ENCODE measurements at regions not wholly inside any gene's neighbourhood (a gene's known extent, or its start where the extent isn't known, plus 50 kb on each side); places are given as distances from the start of the nearest gene placed in this dataset.

DNA sequence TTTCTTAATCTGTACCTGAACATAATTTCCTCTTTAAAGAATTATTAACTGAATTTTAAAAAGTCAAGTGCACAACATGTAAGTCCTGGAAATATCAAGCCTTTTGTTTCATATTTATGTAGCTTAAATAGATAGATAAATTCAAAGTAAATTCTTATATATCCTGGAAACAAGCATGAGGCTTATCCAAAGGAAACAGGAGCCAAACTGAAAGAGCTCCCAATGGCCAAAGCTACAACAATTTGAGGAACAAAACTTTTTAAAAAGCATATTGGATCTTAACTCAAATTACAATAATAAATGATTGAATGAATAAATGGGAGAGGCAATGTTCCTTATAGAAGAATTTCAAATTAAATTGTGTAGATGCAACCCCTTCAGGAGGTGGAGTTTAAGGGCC, 679.1 kb downstream of the METTL4 start:
- DNase-seq, result no peak

DNA sequence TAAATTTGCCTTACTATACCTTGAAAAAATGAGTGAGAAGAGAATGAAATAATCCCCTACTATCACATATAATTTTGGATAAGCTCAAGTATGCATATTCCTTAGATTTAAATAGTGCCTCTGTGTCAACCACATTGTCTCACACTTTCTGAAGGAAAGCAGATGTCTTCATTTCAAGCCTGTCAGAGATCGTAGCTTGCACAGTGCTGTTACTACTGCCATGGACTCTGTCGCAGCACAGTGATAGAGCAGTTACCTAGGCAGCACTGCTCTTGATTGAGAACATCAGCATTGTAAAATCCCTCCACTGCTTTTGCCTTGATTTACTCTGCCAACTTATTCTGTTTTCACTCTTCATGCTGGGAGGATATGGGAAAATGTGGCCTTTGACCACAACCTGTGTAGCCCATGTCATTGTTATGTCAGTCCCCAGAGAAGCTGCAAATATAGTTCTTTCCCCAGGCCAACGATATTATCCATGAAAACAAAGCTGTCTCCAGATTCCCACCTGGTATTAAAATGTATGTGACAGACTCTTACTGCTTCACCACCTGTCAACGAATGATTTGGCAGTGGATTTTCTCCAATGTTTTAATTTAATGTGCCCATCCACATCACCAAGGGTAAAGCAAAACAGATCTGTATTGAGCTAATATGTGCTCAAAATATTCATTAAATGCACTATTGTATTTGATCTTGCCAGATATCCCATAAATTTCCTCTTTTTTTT, 675.7 kb downstream of the METTL4 start:
- DNase-seq, result peak; percentile 16

DNA sequence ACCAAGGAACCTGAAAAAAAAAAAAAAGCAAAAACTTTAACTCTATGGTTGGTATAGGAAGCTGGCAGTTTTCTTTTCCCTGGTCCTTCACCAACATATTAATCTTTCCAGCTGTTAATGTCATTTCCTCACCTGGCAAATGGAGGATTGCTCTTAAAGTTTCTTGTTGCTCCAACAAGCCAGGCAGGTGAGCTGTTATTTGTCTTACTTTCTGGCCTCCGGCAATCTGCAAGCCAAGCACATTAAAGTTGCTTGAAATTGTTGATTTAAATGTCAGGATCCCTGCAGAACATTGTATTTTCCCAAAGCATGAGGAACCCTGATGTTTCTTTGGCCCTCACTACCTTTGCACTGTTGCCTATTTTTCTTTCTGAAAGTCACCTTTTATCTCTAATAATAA, 664.9 kb downstream of the METTL4 start:
- peak; percentile 97 for DNase-seq

DNA sequence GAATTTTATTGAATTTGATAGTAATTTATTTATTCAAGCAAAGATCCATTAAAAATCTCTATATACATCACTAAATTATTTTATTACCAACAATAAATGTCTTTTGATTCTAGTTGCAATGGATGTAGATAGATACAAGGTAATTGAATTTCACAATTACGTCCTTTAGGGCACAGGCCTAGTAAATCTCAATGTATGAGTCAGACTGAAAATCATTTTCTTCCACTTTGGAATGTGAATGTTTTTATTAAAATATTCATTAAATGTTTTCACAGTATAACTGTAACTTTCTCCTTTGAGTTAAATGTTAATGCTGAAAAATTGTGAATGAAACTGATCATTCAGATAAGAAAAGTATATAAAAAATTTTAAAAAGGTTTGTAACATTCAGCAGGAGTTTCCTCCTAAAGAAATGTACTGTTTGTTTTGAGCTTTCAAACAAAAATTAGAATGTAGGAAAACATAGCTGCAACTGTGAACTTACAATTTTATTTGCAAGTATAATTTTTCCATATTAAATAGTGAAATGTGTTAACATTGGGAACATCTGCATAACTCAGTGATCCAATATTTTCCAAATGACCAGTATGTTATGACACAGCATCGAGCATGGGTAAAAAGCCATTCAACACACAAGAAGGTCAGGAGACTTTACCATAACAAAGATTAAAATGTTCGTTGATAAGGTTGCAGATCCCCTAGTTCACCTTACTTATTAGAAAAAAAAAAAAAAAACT, 663.7 kb downstream of the METTL4 start:
- DNase-seq, result no peak

DNA sequence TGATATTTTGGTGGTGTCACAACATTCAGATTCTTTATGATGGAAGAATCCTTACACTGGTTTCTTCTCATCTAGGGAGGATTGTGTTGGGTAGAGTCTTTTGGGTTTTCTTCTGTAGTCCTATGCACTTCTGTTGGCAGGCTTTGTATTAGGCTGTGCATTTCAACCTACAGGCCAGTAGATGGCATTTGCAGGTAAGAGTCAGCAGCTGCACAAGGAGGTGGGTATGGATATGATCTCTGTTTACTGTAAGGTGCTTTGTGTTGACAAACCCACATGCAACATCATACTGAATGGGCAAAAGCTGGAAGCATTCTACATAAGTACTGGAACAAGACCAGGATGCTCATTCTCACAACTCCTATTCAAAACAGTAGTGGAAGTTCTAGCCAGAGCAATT, 656.8 kb downstream of the METTL4 start:
- DNase-seq, result peak; percentile 77

DNA sequence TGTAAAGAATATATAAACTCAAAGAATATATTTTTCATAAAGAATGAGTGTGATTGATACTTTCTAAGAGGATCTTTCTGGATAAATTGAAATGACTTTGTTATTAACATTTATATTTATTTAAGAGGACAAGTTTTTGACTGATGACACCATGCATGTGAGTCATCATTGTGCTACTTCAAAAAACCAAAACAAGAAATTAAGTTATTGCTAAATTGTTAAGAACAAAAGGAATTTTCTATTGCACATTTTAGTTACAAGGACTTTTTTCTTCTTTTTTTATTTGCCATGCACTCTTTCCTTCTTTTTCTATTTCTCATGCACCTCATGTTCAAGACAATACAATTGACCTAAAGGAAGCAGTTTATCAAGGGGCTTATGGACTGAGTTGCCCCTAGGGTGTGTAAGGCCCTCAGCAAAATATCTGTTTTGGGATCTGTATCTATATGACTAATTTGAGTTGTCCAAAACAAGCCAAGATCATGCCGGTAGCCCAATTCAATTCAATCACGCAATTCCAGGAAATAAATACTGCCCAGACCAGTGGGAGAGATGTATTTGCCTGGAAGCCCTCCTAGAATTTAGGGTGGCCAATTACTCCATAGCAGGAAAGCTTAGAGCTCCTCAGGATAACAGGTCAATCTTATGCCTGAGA, 654.3 kb downstream of the METTL4 start:
- DNase-seq, result no peak

DNA sequence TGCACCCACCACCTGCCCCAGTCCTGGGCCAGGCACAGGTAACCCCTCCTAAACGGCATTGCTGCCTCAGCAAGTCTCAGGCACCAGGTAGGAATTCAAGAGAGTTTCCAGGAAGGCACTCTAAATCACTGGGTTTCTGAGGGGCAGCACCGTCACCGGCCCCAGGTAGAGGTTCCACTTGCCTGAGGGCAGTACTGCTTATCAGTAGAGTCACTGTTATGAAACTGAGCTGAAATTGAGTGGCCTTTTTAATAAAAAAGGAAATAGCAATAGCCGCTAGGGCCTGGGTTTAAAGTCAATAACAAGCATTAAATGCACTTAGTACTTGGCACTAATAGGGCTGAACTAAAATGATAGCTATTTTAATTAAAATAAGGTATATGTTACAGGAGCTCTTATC, 653.7 kb downstream of the METTL4 start:
- no peak for DNase-seq

DNA sequence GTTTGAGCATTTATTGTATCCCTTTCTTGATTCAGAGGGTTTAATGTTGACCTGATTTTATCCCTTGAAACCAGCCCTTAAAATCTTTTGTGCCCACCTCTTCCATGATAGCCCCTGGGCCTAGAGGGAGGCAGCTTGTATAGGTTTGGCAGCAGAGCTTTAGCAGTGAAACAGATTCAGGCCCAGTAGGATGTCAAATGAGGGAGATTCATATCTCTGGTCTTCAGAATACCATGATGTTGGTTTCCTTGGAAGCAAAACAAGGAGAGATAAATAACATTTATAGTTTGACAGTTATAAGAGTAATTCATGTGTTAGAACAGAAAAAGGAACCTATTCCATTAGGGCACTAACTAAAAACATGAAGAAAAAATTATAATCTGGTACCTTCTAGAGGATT, 649.2 kb downstream of the METTL4 start:
- no peak for DNase-seq

DNA sequence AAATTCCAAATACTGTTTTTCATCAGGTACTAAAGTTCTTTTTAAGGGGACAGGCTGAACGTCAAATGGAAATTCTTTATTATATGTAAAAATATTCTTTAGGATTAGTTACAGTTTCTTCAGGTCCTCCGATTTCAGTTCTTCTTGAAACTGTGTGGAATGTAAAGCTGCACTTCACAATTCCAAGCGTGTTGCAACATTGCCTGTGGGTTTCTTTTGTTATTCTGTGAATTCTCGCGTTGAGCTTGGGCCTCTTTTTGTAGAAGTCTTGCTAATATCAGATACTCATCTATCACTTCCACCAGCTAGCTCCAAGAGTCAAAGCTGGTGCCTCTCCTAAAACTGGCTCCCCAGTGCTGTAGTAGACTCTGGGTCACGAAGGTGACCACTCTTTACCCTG, 642.6 kb downstream of the METTL4 start:
- no peak for DNase-seq

DNA sequence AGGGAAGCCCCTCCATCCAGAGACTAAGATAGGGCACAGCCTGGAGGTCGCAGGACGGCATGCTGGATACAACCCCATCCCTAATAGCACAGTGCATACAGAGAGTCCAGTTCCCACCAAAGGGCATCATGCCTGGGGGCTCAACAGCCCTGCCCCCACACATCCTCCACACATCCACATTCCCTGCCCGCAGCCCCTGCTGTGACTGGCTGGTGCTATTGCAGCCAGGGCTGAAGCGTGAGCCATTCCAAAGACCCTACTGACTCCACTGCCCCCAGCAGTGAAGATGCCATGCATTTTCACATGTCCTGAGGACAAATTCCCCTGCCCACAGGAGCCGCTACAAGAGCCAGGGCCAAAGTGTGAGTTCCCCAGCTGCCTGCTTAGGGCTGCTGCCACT, 641.6 kb downstream of the METTL4 start:
- no peak for DNase-seq

DNA sequence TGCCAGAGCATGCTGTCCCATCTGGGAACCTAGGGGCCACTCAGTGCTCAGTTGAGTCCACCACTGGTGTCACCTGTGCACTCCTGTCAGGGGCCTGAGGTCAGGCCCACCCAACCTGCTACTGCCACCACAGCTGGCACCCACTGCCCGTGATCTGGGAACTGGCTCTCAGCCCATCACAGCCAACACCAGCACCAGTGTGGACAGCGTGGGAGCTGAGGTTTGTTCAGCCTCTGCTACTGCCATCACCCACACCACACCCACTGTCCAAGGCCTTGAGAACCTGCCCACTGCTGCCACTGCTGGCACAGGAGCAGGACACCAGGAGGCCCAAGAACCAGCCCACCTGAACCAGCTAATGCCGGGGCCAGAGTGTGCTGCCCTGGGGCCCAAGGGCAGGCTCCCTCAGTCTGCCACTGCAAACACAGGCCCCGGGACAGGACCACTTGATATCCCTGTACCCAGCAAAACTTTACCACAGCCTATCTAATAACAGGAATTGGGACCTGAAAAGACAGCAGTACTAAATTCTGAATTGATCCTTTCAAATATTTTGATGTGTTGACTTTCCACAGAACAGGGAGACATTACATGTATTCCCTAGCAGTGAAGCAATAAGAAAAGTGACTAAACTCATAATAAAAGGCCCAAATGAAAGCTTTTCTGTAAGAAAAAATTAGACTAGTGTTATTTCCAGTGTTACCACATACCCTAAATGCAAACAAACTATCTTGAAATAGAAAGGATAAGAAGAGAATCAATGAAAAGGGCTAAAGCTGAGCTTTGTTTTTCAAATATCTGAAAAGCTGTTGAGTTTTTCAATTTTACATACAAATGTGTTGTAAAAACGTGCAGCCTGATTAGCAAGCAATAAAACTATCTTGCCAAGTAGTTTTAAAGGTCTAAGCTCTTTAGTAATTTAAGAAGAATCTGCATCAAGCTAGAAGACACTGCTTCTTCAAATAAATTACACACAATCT, 640.7 kb downstream of the METTL4 start:
- DNase-seq, result no peak

DNA sequence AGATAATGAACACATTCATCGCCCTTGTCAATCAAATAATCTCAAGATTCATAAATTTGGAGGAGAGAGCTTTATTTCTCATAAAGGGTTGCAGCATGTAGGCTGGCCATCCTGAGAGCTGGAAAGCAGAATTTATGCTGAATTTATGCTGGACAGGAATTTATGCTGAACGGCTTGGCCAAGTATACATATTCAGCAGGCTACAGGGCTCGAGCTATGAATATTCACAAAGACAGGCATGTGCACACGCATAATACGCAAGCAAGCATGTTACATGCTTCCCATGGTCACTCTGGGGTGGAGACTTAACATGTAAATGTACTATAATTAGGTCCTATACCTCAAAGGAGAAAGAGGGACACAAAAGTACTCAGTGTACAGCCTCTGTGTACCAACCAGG, 618.8 kb downstream of the METTL4 start:
- DNase-seq, result no peak

DNA sequence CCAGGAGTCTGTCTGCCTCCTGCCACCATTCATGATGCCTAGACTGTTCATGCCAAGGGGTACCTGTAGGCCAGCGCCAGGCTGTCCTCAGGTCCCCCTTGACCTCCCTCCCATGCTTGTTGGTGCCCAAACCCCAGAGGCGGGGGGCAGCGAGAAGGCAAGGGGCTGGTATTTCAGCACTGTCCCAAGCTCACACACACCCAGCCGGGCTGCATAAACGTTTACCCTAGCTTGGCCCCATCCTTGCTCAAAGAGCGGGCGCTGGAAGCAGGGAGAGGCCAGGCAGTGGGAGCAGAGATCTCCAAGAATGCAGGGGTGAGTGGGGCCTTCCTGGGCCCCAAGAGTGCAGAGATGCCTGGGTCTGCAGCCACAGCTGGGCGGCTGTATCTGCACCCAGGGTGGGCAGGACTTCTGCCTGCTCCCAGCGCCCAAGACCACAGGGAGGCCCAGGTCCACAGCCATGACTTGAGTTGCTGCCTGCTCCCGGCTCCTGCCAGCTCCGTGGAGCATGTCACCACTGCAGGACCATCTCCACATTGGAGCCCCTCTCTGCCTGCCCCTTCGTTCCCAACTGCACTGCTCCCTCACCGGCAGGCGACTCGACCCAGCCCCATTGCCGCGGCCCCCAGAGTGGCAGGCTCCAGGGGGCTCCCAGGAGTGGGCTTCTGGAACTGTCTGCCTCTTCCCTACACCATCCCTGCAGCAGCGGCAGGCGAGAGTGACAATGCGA, 616.6 kb downstream of the METTL4 start:
- no peak for DNase-seq

DNA sequence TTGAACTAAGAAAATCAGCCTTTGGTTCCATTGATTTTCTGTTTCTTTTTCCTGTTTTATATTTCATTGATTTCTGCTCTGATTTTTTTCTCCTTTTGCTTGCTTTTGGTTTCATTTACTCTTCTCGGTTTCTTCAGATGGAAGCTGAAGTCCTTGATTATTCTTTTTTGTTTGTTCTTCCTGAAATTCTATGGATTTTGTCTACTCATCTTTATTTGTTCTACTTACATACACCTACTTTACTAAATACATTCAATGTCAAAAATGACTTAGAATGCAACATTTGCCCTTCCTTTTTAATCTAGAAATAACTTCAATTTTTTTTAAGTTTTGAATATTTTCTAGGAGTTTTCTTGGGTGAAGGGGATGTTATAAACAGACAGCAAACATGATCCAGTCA, 612.5 kb downstream of the METTL4 start:
- no peak for DNase-seq

DNA sequence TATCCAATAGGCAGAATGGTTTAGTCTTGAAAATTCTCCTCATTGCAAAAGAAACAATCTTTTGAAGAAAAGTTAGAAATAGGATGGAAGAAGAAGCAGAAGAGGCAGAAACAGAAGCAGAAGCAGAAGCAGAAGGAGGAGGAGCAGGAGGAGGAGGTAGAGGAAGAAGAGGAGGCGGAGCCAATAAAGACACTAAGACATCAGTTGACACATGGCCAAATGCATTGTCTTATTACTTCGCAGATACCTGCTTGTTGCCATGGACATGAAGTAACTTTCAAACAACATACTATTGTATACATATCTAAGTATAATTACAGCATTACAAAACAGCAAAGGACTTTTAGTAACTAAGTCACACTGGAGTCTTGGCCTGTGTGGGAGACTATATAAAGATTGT, 606.3 kb downstream of the METTL4 start:
- DNase-seq, result peak; percentile 30

DNA sequence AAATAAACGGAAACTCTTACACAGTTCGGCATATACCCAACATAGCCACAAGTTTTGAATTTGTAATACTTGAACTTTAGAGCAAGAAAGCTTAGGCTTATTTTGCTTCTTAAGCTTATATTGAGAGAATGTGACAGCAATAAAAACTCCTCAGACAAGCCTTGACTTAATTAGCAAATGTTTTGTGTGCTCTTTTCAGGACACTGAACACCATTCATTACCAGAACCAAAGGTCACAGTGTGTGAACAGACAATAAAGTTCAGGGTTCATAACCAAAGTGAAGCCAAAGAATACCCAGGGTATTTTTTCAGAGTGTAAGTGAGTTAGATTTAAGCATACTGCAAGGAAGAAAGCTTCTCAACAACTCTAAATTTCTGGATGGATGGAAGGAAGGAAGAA, 605.8 kb downstream of the METTL4 start:
- peak; percentile 33 for DNase-seq

DNA sequence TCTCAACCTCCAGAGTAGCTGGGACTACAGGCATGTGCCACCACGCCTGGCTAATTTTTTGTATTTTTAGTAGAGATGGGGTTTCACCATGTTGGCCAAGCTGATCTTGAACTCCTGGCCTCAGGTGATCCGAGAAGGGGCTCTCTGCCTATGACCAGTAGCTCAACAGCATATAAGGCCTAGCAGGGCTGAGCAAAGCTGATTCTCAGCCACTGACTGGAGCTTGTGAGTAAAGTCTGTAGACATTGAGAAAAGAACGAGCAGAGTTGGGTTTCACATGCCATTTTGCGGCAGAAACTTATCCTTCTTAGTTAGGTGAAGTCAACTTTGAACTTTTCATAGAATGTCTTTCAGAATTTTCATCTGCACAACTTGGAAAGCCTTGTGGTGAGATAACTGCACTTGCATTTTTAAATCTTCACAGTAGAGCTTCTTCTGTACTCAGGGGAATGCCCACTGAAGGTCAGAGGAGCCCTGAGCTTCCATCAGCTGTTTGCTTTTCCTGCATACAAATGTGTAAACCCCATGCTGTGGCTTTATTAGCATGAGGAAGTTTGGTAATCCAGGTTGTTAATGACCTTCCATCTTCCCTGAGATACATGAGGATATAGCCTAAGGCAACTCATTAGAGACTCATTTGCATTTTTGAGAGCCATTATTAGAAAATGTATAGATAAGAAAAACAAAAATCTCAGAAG, 602.4 kb downstream of the METTL4 start:
- peak; percentile 94 for DNase-seq

DNA sequence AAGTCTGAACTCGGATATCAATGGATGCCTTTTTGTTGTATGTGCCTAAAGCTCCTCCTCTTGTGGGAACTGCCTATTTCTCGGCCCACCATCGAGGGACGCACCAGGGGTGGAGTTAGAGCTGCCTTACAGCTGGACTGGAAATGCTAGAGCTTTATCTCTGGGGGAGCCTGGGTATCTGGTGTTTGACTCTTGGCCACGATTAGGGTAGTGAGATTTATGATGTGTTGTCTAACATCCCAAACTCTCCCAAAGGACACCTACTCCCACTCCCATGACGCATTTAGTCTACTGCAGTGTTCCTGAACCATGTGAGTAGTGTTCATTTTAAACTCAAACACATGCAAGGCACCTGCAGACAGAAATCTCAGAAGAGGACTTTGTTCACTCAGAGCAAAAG, 594.8 kb downstream of the METTL4 start:
- DNase-seq, result no peak

DNA sequence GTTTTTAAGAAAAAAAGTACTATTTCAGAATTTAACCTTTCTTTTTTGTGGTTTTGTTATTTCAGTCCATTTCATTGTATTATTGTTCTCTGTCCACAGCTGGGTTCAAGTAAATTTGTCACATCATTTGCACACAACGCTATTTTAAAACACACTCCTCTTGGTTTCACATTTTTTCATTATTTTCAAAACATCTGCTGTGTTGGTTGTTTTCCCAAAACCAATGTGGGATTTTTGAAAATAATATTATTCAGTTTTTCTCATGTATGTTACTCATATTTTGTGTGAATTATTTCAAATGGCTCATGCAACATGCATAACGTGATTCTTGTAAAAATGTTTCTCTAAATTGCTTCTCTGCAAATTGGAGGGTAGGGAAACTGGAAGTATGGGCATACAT, 589.2 kb downstream of the METTL4 start:
- no peak for DNase-seq

DNA sequence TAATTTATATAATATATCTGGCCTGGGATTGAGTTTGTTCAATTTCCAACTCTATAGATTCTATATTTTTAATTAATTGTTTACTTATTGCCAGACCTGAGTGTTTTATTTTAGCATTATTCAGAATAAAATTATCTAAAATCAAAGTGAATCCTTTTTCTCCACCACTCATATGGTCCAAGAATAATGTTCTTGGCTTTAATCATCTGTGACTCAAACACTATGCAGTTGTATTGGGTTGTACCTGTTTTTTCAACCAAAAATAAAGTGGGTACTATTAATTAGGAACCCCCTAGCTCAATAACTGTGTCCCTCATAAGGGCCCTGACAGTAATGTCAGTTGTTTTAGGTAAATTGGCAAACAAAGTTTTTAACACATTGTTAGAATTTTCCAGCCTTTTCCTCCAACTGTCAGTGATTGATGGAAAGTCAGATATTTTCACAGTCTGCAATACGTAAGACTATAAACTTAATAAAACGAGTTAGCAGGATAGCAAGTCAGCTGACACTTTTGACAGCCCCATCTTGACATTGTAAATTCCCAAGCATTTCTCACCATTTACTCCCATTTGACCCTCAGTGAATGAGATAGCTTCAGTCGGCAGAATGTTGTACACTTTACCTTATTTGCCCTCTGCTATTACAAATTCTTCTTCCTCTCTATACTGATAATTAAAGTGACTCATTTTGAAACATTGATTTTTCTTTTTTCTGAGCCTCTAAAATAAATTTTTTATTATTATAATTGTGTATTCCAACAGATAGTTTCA, 587.4 kb downstream of the METTL4 start:
- no peak for DNase-seq

DNA sequence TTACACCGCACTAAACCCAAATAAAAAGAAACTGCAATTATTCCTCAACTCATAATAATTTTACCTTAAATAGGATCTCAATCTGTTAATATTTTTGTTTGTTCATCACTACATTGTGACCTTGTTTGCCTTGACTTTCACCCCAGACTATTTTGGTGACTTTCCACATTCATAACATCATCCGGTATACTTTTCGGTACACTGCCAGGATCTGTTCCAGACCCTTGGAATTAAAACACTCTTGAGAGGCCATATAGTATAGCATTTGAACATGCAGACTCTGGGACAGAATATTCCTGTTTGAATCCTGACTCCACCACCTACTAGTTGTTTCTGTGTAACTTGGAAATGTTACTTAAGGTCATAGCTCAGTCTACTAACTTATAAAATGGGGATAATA, 577.4 kb downstream of the METTL4 start:
- DNase-seq, result no peak

Measured in NCI-H69 (cell line).